Mammary epithelial cell (primary cell): ENCODE measurements at regions not wholly inside any gene's neighbourhood (a gene's known extent, or its start where the extent isn't known, plus 50 kb on each side); places are given as distances from the start of the nearest gene placed in this dataset.

ENCODE experiments used
- EZH2 ChIP-seq: IDR thresholded peaks from 2 replicates; pipeline ENCODE4 v1.6.1; 2012; ENCODE audit warnings: low read length, inconsistent platforms, borderline replicate concordance
- TF ChIP-seq, protein P1 (sequence below), 2 donors: IDR thresholded peaks in 1 of 2; conservative IDR thresholded peaks in 1 of 2; 2 replicates each; pipeline ENCODE4 v1.5.1; 2011 to 2012; ENCODE audit warnings: inconsistent platforms in 2 of 2, low read length in 2 of 2, mild to moderate bottlenecking in 2 of 2, control low read depth in 1 of 2, low read depth in 1 of 2; ENCODE audit not compliant: insufficient read depth in 1 of 2; ENCODE audit errors: extremely low read depth in 1 of 2

DNA sequence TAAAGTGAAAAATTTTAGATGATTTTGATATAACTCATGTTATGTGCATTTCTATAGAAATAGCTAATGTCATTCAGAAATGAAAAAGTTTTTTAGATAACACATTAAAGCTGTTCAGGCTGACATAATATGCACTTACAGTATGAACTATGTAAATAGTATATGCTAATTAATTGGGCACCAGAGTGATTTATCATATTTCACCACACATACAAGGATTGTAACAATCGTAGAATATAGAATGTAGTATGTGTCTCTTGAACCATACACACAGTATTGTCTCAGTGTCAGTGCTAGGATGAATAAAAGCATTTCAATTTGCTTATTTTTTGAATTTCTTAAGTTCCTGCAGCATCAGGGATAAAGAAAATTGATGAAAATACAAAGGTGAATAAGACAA lies 710.0 kb downstream of the OTOL1 start:
- TF ChIP-seq, protein P1, sequence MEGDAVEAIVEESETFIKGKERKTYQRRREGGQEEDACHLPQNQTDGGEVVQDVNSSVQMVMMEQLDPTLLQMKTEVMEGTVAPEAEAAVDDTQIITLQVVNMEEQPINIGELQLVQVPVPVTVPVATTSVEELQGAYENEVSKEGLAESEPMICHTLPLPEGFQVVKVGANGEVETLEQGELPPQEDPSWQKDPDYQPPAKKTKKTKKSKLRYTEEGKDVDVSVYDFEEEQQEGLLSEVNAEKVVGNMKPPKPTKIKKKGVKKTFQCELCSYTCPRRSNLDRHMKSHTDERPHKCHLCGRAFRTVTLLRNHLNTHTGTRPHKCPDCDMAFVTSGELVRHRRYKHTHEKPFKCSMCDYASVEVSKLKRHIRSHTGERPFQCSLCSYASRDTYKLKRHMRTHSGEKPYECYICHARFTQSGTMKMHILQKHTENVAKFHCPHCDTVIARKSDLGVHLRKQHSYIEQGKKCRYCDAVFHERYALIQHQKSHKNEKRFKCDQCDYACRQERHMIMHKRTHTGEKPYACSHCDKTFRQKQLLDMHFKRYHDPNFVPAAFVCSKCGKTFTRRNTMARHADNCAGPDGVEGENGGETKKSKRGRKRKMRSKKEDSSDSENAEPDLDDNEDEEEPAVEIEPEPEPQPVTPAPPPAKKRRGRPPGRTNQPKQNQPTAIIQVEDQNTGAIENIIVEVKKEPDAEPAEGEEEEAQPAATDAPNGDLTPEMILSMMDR (conservative IDR thresholded peaks at IDR 0.05 in 1 of 2, IDR thresholded peaks at IDR 0.05 in 1 of 2; ENCODE audit: extremely low read depth in 1 of 2, insufficient read depth in 1 of 2, low read depth in 1 of 2, low read length in 2 of 2) = no peak
- TF ChIP-seq EZH2 = no peak
